Brain microvascular endothelial cell (primary cell): ENCODE measurements at regions not wholly inside any gene's neighbourhood (a gene's known extent, or its start where the extent isn't known, plus 50 kb on each side); places are given as distances from the start of the nearest gene placed in this dataset.

ENCODE experiments used
- DNase-seq: peaks from one replicate; pipeline ENCODE4 v3.0.0-alpha.2; 2020
- H3K27ac ChIP-seq: fragments of 250-450 bp; sonication (Bioruptor Pico); 2 replicates; pipeline ENCODE4 v1.5.1; 2020; ENCODE audit warnings: mild to moderate bottlenecking, moderate library complexity
- H3K27me3 ChIP-seq: fragments of 250-450 bp; sonication (Bioruptor Pico); replicated peaks from 2 replicates; pipeline ENCODE4 v1.5.1; 2020; ENCODE audit warnings: mild to moderate bottlenecking
- H3K36me3 ChIP-seq: fragments of 250-450 bp; sonication (Bioruptor Pico); replicated peaks from 2 replicates; pipeline ENCODE4 v1.5.1; 2020; ENCODE audit warnings: mild to moderate bottlenecking
- H3K4me3 ChIP-seq: 2 replicates; pipeline ENCODE4 v1.5.1; 2011; ENCODE audit warnings: low read depth, mild to moderate bottlenecking, control low read depth, low read length, moderate library complexity
- in situ Hi-C: cut with HindIII; loops from 2 replicates; pipeline ENCODE4 v1.10.0; 2017; ENCODE audit warnings: low sequenced_read_pairs, low pct_ligation_motif_present
- TF ChIP-seq, protein P1 (sequence below): IDR thresholded peaks from 2 replicates; pipeline ENCODE4 v1.5.1; 2011; ENCODE audit warnings: low read depth, mild to moderate bottlenecking, moderate library complexity, low read length, control low read depth, inconsistent platforms; ENCODE audit errors: missing control alignments

GRCh38 chr5:179487145-179487544 lies 63.2 kb upstream of the RUFY1 start:
- in situ Hi-C loops: no loop called here
- no peak for DNase-seq
- no peaks in the 10 kb centered on the region for H3K27me3 ChIP-seq
- H3K36me3 ChIP-seq: no peaks in the 10 kb centered on the region
- TF ChIP-seq, protein P1, sequence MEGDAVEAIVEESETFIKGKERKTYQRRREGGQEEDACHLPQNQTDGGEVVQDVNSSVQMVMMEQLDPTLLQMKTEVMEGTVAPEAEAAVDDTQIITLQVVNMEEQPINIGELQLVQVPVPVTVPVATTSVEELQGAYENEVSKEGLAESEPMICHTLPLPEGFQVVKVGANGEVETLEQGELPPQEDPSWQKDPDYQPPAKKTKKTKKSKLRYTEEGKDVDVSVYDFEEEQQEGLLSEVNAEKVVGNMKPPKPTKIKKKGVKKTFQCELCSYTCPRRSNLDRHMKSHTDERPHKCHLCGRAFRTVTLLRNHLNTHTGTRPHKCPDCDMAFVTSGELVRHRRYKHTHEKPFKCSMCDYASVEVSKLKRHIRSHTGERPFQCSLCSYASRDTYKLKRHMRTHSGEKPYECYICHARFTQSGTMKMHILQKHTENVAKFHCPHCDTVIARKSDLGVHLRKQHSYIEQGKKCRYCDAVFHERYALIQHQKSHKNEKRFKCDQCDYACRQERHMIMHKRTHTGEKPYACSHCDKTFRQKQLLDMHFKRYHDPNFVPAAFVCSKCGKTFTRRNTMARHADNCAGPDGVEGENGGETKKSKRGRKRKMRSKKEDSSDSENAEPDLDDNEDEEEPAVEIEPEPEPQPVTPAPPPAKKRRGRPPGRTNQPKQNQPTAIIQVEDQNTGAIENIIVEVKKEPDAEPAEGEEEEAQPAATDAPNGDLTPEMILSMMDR: no peak
- H3K4me3 ChIP-seq: no peak overlapping the region
- no peak overlapping the region for H3K27ac ChIP-seq

DNA sequence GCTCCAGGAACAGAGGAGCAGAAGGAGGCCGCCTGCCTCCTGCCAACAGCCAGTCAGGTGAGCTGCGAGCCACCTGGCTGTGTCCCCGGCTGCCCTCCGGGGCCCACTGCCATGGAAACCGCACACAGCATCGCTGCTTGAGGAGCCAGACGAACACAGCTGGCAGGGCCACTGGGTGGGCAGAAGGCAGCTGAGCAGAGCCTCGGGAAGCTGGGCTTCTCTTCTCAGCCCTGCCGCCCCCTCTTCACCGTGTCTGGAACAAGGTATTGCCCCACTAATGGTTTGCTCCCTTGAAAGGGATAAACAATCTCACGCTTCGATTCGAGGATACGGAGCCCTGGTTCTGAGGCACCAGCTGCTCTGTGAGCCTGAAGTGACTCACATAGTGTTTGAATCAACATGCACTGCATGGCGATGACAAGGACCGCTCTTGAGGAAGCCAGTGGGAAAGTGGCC lies 63.7 kb upstream of the RUFY1 start:
- Histone ChIP-seq H3K27ac (no peak overlapping the region), H3K4me3 (no peak overlapping the region), H3K27me3 (no peaks in the 10 kb centered on the region), H3K36me3 (no peaks in the 10 kb centered on the region)
- TF ChIP-seq, protein P1: no peak
- in situ Hi-C loops: no loop called here
- peak; percentile 57 for DNase-seq

DNA sequence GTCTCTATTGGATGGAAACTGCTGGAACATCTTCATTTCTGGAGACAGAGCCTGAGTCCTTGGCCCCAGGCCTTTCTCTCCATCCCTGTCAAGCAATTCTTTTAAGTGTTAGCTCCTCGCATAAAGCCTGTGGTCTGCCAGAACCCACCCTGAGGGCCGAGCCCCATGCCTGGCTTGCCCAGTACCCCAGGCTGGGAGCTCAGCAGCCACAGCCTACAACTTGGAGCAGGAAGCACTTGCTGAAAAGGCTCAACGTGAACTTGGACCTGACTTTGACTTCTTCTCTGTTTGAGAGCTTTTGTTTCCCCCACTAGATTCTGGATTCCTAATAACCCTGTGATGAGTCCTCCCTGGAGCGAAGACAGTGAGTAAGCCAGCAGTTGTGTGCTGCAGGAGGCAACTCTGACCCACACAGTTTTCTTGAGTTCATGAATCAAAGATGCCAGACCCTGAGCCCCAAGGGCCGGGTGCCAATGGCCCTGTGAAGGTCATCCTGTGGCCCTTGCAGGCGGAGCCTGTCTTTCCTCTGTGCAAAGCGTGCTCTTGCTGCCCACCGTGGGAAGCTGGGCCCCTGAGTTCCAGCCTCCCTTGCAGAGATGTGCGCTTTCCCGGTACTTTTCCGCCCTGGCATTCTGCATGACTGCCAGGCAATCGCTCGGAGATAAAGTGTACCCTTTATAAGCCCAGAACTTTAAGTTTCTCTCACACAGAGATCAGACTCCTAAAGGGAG lies 64.3 kb upstream of the RUFY1 start:
- H3K27me3 ChIP-seq: no peaks in the 10 kb centered on the region
- TF ChIP-seq, protein P1: no peak
- H3K4me3 ChIP-seq: no peak overlapping the region
- in situ Hi-C loops: no loop called here
- H3K36me3 ChIP-seq: no peaks in the 10 kb centered on the region
- peak; percentile 10 for DNase-seq
- H3K27ac ChIP-seq: no peak overlapping the region

GRCh38 chr5:179484761-179485160 lies 65.6 kb upstream of the RUFY1 start:
- no peak for DNase-seq
- Histone ChIP-seq H3K36me3 (no peaks in the 10 kb centered on the region), H3K4me3 (no peak overlapping the region), H3K27ac (no peak overlapping the region), H3K27me3 (no peaks in the 10 kb centered on the region)
- TF ChIP-seq, protein P1: no peak
- in situ Hi-C loops: no loop called here

GRCh38 chr5:179484201-179484600 lies 66.2 kb upstream of the RUFY1 start:
- Histone ChIP-seq H3K27me3 (no peaks in the 10 kb centered on the region), H3K36me3 (no peaks in the 10 kb centered on the region), H3K4me3 (no peak overlapping the region), H3K27ac (no peak overlapping the region)
- DNase-seq: no peak
- TF ChIP-seq, protein P1: no peak
- in situ Hi-C loops: no loop called here

- Histone ChIP-seq H3K27me3 (no peaks in the 10 kb centered on the region), H3K4me3 (no peak overlapping the region), H3K27ac (no peak overlapping the region), H3K36me3 (no peaks in the 10 kb centered on the region)
- no peak for DNase-seq
- in situ Hi-C loops: no loop called here
- TF ChIP-seq, protein P1: no peak
Measured at GRCh38 chr5:179478624-179479023, 71.7 kb upstream of the RUFY1 start.
